ENCODE measurements at regions not wholly inside any gene's neighbourhood (a gene's known extent, or its start where the extent isn't known, plus 50 kb on each side); places are given as distances from the start of the nearest gene placed in this dataset.
A peak's percentile ranks its signal among the peaks of the same experiment; 100 is the strongest.

GRCh38 chr12:4030929-4031702 lies 157.9 kb upstream of the PARP11 start:
- no peak for FAIRE-seq
- in situ Hi-C loops (cut with MboI): no loop called here
- CTCF ChIA-PET: interaction anchor here (1.2 kb wide), 1 partner anchor 32 kb away, joined by 3 read pairs; no protein-coding TSS in a partner anchor
- no peak overlapping the region for H2AFZ ChIP-seq (ENCODE audit: control insufficient read depth, low read depth, low read length)
- intact Hi-C loops (cut with micrococcal nuclease; ENCODE audit: unreplicated experiment): no loop called here
- no peaks in the 10 kb centered on the region for H4K20me1 ChIP-seq (ENCODE audit: control insufficient read depth, insufficient read depth)
- SMC1A ChIA-PET (ENCODE audit: uncharacterized antibody, unreplicated experiment): no interaction called here
- no peak overlapping the region for H3K9ac ChIP-seq (ENCODE audit: control insufficient read depth, insufficient read depth, low read length)
- POLR2A ChIA-PET: no interaction called here
- RAD21 ChIA-PET (ENCODE audit: unreplicated experiment): no interaction called here
- peaks cover 1 to 9% of the 10 kb centered on the region in 2 experiments for H3K27me3 ChIP-seq (replicated peaks in 1 of 2; ENCODE audit: control insufficient read depth in 2 of 2, insufficient read depth in 2 of 2, low read length in 1 of 2)
- no peak for DNase-seq (ENCODE audit: low read depth, low spot score)
- peak; percentile 91 for ATAC-seq
- TF ChIP-seq ATF7 (IDR thresholded peaks at IDR 0.05; ENCODE audit: low read depth): no peak
- peak; percentile 83 for TF ChIP-seq NFYB (IDR thresholded peaks at IDR 0.05; ENCODE audit: insufficient read depth, low read depth, low read length)
- TF ChIP-seq PRDM15 (CRISPR knock-in tag; IDR thresholded peaks at IDR 0.05): no peak
- peak; percentile 91 for TF ChIP-seq RFX5 (IDR thresholded peaks at IDR 0.05; ENCODE audit: low read depth, low read length)
- TF ChIP-seq BCL11A (IDR thresholded peaks at IDR 0.05; ENCODE audit: low read depth, low read length): no peak
- TF ChIP-seq BHLHE40 (IDR thresholded peaks at IDR 0.05; ENCODE audit: borderline replicate concordance in 1 of 2, low read depth in 2 of 2, low read length in 1 of 2): peak; percentile 37 to 56; a peak in 2 of 4 replicates
- TF ChIP-seq NBN (IDR thresholded peaks at IDR 0.05): no peak
- no peak for TF ChIP-seq ATF3 (IDR thresholded peaks at IDR 0.05; ENCODE audit: borderline replicate concordance, extremely low read depth, low read depth, low read length)
- TF ChIP-seq IKZF2 (IDR thresholded peaks at IDR 0.05): no peak
- TF ChIP-seq SREBF1 (IDR thresholded peaks at IDR 0.05; ENCODE audit: low read length): no peak
- TF ChIP-seq TBL1XR1 (IDR thresholded peaks at IDR 0.05; ENCODE audit: low read depth, low read length): no peak
- TF ChIP-seq SUZ12 (IDR thresholded peaks at IDR 0.05; ENCODE audit: unreplicated experiment): peak; percentile 41
- no peak for TF ChIP-seq NFIC (IDR thresholded peaks at IDR 0.05; ENCODE audit: low read depth, low read length)
- no peak for TF ChIP-seq FOS (IDR thresholded peaks at IDR 0.05; ENCODE audit: borderline replicate concordance, extremely low read depth, insufficient read length)
- H3K4me3 ChIP-seq: no peak overlapping the region
- no TSS peak for BruUV-seq (replicated peaks)
- H3K36me3 ChIP-seq (ENCODE audit: control insufficient read depth in 2 of 2, insufficient read depth in 2 of 2, low read length in 1 of 2): no peaks in the 10 kb centered on the region
- no peaks in the 10 kb centered on the region for H3K79me2 ChIP-seq (ENCODE audit: control insufficient read depth, insufficient read depth, low read length)
- H3K4me1 ChIP-seq (ENCODE audit: control insufficient read depth, insufficient read depth, low read length): no peaks in the 10 kb centered on the region
- peak overlapping the region; percentile 48; the same call in 1 of the 2 replicates for H3K4me2 ChIP-seq (ENCODE audit: control insufficient read depth, insufficient read depth)
- no peak overlapping the region for H3K27ac ChIP-seq (ENCODE audit: control insufficient read depth, insufficient read depth)
- no peaks in the 10 kb centered on the region for H3K9me3 ChIP-seq (replicated peaks; ENCODE audit: control insufficient read depth, insufficient read depth, low read length)
- 19% methylated on average over 52 of the region's 75 CpGs for WGBS (ENCODE audit: insufficient coverage, insufficient replicate concordance, low lambda C conversion rate, missing lambda C conversion rate)
